B cell (primary cell): ENCODE measurements at regions not wholly inside any gene's neighbourhood (a gene's known extent, or its start where the extent isn't known, plus 50 kb on each side); places are given as distances from the start of the nearest gene placed in this dataset.

Experiments used
- ATAC-seq: fragments of 200-7000 bp; cut with Tn5 transposase; one replicate; pipeline ENCODE4 v1.10.0; 2021; ENCODE audit warnings: low read depth, mild to moderate bottlenecking, moderate number of reproducible peaks, moderate library complexity
- CTCF ChIA-PET: fragments of 350-600 bp; sonication (Branson Sonifier 250); formaldehyde crosslinking; loops from one replicate; lab custom pipeline; 2021; ENCODE audit warnings: antibody characterized with exemption, inconsistent platforms; lab: Charles Lee
- POLR2A ChIA-PET: fragments of 350-600 bp; sonication (Branson Sonifier 250); formaldehyde crosslinking; loops from one replicate; lab custom pipeline; 2021; ENCODE audit warnings: antibody characterized with exemption; lab: Charles Lee
- DNase-seq: peaks from one replicate; pipeline ENCODE4 v3.0.0; 2013
- H2AFZ ChIP-seq: 2 replicates; pipeline ENCODE4 v1.6.1; 2012; ENCODE audit warnings: mild to moderate bottlenecking, low read depth, low read length; ENCODE audit not compliant: insufficient read depth, poor library complexity, severe bottlenecking
- H3K27ac ChIP-seq, 2 donors: 1 replicate in 1 of 2; 2 replicates in 1 of 2; pipeline ENCODE4 v1.5.1; 2012 to 2013; ENCODE audit warnings: low read length in 2 of 2, mild to moderate bottlenecking in 2 of 2, moderate library complexity in 1 of 2
- H3K27me3 ChIP-seq, 4 experiments: fragments of 200-600 bp in 1 of 4; sonication (generic) in 1 of 4; replicated peaks in 1 of 4; 1 replicate in 2 of 4; 2 replicates in 2 of 4; pipeline versions ENCODE4 v1.6.1 to v1.7.0; 2013 to 2016; ENCODE audit warnings: low read length in 3 of 4, mild to moderate bottlenecking in 2 of 4, mixed read lengths in 1 of 4, moderate library complexity in 1 of 4; ENCODE audit not compliant: insufficient read depth in 4 of 4, control insufficient read depth in 3 of 4; ENCODE audit errors: control extremely low read depth in 1 of 4
- H3K36me3 ChIP-seq, 2 experiments: replicated peaks in 1 of 2; 1 replicate in 1 of 2; 2 replicates in 1 of 2; pipeline versions ENCODE4 v1.6.1 to v1.7.1; 2013; ENCODE audit warnings: low read length in 1 of 2; ENCODE audit not compliant: insufficient read depth in 2 of 2, control insufficient read depth in 1 of 2; ENCODE audit errors: control extremely low read depth in 1 of 2, extremely low read depth in 1 of 2
- H3K4me1 ChIP-seq, 2 donors: fragments of 200-600 bp in 1 of 2; sonication (generic) in 1 of 2; 1 replicate in 1 of 2; 2 replicates in 1 of 2; pipeline versions ENCODE4 v1.5.1 to v1.6.1; 2013 to 2017; ENCODE audit warnings: low read length in 2 of 2; ENCODE audit not compliant: control insufficient read depth in 2 of 2, insufficient read depth in 2 of 2
- H3K4me2 ChIP-seq: replicated peaks from 2 replicates; pipeline ENCODE3; 2012; ENCODE audit warnings: mild to moderate bottlenecking, low read depth, low read length; ENCODE audit not compliant: poor library complexity, severe bottlenecking
- H3K4me3 ChIP-seq, 5 experiments: fragments of 200-600 bp in 1 of 5; sonication (generic) in 1 of 5; 1 replicate in 3 of 5; 2 replicates in 2 of 5; pipeline versions ENCODE4 v1.5.1 to v1.7.0; 2011 to 2016; ENCODE audit warnings: low read length in 4 of 5, mild to moderate bottlenecking in 4 of 5, low read depth in 2 of 5, control low read depth in 1 of 5, moderate library complexity in 1 of 5; ENCODE audit not compliant: insufficient read depth in 1 of 5; ENCODE audit errors: control extremely low read depth in 1 of 5, extremely low read depth in 1 of 5
- H3K79me2 ChIP-seq: fragments of 200-600 bp; sonication (generic); one replicate; pipeline ENCODE4 v1.6.0; 2016; ENCODE audit warnings: low read length; ENCODE audit not compliant: control insufficient read depth, insufficient read depth
- H3K9ac ChIP-seq: fragments of 200-600 bp; sonication (generic); 2 replicates; pipeline ENCODE4 v1.6.1; 2017; ENCODE audit warnings: mild to moderate bottlenecking, low read length, moderate library complexity
- H3K9me3 ChIP-seq, 3 donors: one replicate each; pipeline versions ENCODE4 v1.6.1 to v1.7.1; 2013; ENCODE audit warnings: low read length in 2 of 3; ENCODE audit not compliant: control insufficient read depth in 2 of 3, insufficient read depth in 1 of 3; ENCODE audit errors: control extremely low read depth in 1 of 3
- H4K20me1 ChIP-seq: 2 replicates; pipeline ENCODE4 v1.6.0; 2012; ENCODE audit warnings: mild to moderate bottlenecking, low read length; ENCODE audit not compliant: insufficient read depth, control insufficient read depth, poor library complexity, severe bottlenecking
- H3K27ac Mint-ChIP-seq: one replicate; pipeline ENCODE4 v1.8.0; 2021; ENCODE audit warnings: mixed read lengths
- H3K27me3 Mint-ChIP-seq: one replicate; pipeline ENCODE4 v1.8.0; 2021; ENCODE audit warnings: mixed read lengths
- H3K4me1 Mint-ChIP-seq: one replicate; pipeline ENCODE4 v1.8.0; 2021; ENCODE audit warnings: mixed read lengths
- H3K4me3 Mint-ChIP-seq: one replicate; pipeline ENCODE4 v1.8.0; 2021; ENCODE audit warnings: mixed read lengths
- H3K9me3 Mint-ChIP-seq: one replicate; pipeline ENCODE4 v1.8.0; 2022; ENCODE audit warnings: mixed read lengths; ENCODE audit not compliant: insufficient read depth
- CTCF ChIP-seq: fragments of 200-600 bp; IDR thresholded peaks from one replicate; pipeline ENCODE4 v1.8.0; 2022; ENCODE audit warnings: antibody characterized with exemption, mild to moderate bottlenecking
- EZH2 ChIP-seq: IDR thresholded peaks from 2 replicates; pipeline ENCODE4 v1.6.1; 2012; ENCODE audit warnings: borderline replicate concordance, low read depth, mild to moderate bottlenecking, moderate library complexity, low read length; ENCODE audit not compliant: insufficient read depth, poor library complexity, severe bottlenecking
- WGBS: methylation state at CpG from one replicate; pipeline ENCODE4 v1.1.5; 2013; ENCODE audit warnings: missing lambda C conversion rate; ENCODE audit not compliant: insufficient coverage; 5-methylcytosine and 5-hydroxymethylcytosine counted together
- intact Hi-C: fragments of 100-400 bp; cut with micrococcal nuclease; formaldehyde crosslinking; loops from one replicate; pipeline ENCODE4 v1.10.0; 2022

- no CpG with 5 or more reads among the region's 1 CpG for WGBS
- no peaks in the 10 kb centered on the region for H3K9me3 Mint-ChIP-seq
- CTCF ChIA-PET, result no interaction called here
Observed at GRCh38 chr3:78455166-78455565, 1312.6 kb downstream of the ROBO1 start.

GRCh38 chr3:78455712-78456433, 1311.9 kb downstream of the ROBO1 start:
- Mint-ChIP-seq H3K4me3 (no peak overlapping the region), H3K27ac (no peak overlapping the region), H3K4me1 (no peaks in the 10 kb centered on the region), H3K9me3 (no peaks in the 10 kb centered on the region), H3K27me3 (no peaks in the 10 kb centered on the region)
- Histone ChIP-seq H3K79me2 (no peaks in the 10 kb centered on the region), H2AFZ (no peak overlapping the region), H3K9ac (no peak overlapping the region), H3K4me3 (no peak overlapping the region), H3K4me1 (no peaks in the 10 kb centered on the region), H3K4me2 (no peak overlapping the region), H3K27ac (no peak overlapping the region), H3K36me3 (no peaks in the 10 kb centered on the region), H3K27me3 (no peaks in the 10 kb centered on the region), H4K20me1 (no peaks in the 10 kb centered on the region), H3K9me3 (no peaks in the 10 kb centered on the region)
- TF ChIP-seq EZH2 (no peak), CTCF (no peak)
- ATAC-seq, result no peak
- POLR2A ChIA-PET, result no interaction called here
- CTCF ChIA-PET, result no interaction called here
- 80% methylated on average over 1 of the region's 2 CpGs for WGBS
- intact Hi-C loops, result no loop called here
- no peak for DNase-seq

More at GRCh38 chr3:78455166-78455565, 1312.6 kb downstream of the ROBO1 start:
- Histone ChIP-seq H3K79me2 (no peaks in the 10 kb centered on the region), H3K4me3 (no peak overlapping the region), H3K27me3 (no peaks in the 10 kb centered on the region), H2AFZ (no peak overlapping the region), H3K36me3 (no peaks in the 10 kb centered on the region), H3K9me3 (no peaks in the 10 kb centered on the region), H4K20me1 (no peaks in the 10 kb centered on the region), H3K4me2 (no peak overlapping the region), H3K9ac (no peak overlapping the region), H3K27ac (no peak overlapping the region), H3K4me1 (no peaks in the 10 kb centered on the region)
- H3K27me3 Mint-ChIP-seq, result no peaks in the 10 kb centered on the region
- POLR2A ChIA-PET, result no interaction called here
- intact Hi-C loops, result no loop called here
- ATAC-seq, result no peak
- H3K4me1 Mint-ChIP-seq, result no peaks in the 10 kb centered on the region
- TF ChIP-seq EZH2, result no peak
- TF ChIP-seq CTCF, result no peak
- DNase-seq, result no peak
- H3K27ac Mint-ChIP-seq, result no peak overlapping the region
- H3K4me3 Mint-ChIP-seq, result no peak overlapping the region
